ENCODE measurements at regions not wholly inside any gene's neighbourhood (a gene's known extent, or its start where the extent isn't known, plus 50 kb on each side); places are given as distances from the start of the nearest gene placed in this dataset.

DNA sequence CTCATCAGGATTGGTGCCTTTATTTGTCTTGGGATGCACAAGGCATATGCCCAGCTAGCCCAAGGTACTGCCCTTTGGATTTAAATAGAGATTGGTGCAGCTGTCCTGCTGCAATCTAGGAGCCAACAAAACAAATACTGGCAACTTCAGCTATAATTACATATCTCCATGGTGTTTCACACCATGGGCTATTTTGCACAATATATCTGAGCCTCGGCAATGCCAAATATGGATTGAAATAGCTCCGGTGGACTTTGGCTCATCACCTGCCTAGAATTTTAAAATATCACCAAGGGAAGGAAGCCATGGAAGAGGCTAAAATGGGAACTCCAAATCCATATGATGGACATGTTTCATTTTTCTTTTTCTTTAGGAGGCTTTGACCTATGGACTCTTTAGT, 367.8 kb upstream of the UMPS start:
- TF ChIP-seq, protein P1, sequence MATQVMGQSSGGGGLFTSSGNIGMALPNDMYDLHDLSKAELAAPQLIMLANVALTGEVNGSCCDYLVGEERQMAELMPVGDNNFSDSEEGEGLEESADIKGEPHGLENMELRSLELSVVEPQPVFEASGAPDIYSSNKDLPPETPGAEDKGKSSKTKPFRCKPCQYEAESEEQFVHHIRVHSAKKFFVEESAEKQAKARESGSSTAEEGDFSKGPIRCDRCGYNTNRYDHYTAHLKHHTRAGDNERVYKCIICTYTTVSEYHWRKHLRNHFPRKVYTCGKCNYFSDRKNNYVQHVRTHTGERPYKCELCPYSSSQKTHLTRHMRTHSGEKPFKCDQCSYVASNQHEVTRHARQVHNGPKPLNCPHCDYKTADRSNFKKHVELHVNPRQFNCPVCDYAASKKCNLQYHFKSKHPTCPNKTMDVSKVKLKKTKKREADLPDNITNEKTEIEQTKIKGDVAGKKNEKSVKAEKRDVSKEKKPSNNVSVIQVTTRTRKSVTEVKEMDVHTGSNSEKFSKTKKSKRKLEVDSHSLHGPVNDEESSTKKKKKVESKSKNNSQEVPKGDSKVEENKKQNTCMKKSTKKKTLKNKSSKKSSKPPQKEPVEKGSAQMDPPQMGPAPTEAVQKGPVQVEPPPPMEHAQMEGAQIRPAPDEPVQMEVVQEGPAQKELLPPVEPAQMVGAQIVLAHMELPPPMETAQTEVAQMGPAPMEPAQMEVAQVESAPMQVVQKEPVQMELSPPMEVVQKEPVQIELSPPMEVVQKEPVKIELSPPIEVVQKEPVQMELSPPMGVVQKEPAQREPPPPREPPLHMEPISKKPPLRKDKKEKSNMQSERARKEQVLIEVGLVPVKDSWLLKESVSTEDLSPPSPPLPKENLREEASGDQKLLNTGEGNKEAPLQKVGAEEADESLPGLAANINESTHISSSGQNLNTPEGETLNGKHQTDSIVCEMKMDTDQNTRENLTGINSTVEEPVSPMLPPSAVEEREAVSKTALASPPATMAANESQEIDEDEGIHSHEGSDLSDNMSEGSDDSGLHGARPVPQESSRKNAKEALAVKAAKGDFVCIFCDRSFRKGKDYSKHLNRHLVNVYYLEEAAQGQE (IDR thresholded peaks at IDR 0.05; ENCODE audit: insufficient read depth in 1 of 2, low read depth in 2 of 2, low read length in 1 of 2): no peak
- TF ChIP-seq, protein P2, sequence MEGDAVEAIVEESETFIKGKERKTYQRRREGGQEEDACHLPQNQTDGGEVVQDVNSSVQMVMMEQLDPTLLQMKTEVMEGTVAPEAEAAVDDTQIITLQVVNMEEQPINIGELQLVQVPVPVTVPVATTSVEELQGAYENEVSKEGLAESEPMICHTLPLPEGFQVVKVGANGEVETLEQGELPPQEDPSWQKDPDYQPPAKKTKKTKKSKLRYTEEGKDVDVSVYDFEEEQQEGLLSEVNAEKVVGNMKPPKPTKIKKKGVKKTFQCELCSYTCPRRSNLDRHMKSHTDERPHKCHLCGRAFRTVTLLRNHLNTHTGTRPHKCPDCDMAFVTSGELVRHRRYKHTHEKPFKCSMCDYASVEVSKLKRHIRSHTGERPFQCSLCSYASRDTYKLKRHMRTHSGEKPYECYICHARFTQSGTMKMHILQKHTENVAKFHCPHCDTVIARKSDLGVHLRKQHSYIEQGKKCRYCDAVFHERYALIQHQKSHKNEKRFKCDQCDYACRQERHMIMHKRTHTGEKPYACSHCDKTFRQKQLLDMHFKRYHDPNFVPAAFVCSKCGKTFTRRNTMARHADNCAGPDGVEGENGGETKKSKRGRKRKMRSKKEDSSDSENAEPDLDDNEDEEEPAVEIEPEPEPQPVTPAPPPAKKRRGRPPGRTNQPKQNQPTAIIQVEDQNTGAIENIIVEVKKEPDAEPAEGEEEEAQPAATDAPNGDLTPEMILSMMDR (IDR thresholded peaks at IDR 0.05): no peak
